GM06990 (cell line): ENCODE measurements at regions not wholly inside any gene's neighbourhood (a gene's known extent, or its start where the extent isn't known, plus 50 kb on each side); places are given as distances from the start of the nearest gene placed in this dataset.

Source experiments
- DNase-seq: peaks from one replicate; pipeline ENCODE4 v3.0.0-alpha.2; 2011; ENCODE audit not compliant: insufficient read length; ENCODE audit errors: extremely low read depth
- H3K27me3 ChIP-seq: replicated peaks from 2 replicates; pipeline ENCODE4 v1.6.0; 2011; ENCODE audit warnings: low read length; ENCODE audit not compliant: control insufficient read depth, insufficient read depth
- H3K36me3 ChIP-seq: 2 replicates; pipeline ENCODE4 v1.5.1; 2011; ENCODE audit warnings: low read length; ENCODE audit not compliant: control insufficient read depth, insufficient read depth
- H3K4me3 ChIP-seq: replicated peaks from 2 replicates; pipeline ENCODE4 v1.5.1; 2011; ENCODE audit warnings: low read depth, mild to moderate bottlenecking, control low read depth, low read length
- TF ChIP-seq, protein P1 (sequence below): IDR thresholded peaks from 2 replicates; pipeline ENCODE4 v1.5.1; 2011; ENCODE audit warnings: low read length, control low read depth, mild to moderate bottlenecking, inconsistent platforms; ENCODE audit not compliant: insufficient read depth, poor library complexity, severe bottlenecking

GRCh38 chr2:116499389-116499788 lies 1315.1 kb upstream of the DDX18 start:
- Histone ChIP-seq H3K36me3 (no peaks in the 10 kb centered on the region), H3K4me3 (no peak overlapping the region), H3K27me3 (no peaks in the 10 kb centered on the region)
- DNase-seq = no peak
- TF ChIP-seq, protein P1, sequence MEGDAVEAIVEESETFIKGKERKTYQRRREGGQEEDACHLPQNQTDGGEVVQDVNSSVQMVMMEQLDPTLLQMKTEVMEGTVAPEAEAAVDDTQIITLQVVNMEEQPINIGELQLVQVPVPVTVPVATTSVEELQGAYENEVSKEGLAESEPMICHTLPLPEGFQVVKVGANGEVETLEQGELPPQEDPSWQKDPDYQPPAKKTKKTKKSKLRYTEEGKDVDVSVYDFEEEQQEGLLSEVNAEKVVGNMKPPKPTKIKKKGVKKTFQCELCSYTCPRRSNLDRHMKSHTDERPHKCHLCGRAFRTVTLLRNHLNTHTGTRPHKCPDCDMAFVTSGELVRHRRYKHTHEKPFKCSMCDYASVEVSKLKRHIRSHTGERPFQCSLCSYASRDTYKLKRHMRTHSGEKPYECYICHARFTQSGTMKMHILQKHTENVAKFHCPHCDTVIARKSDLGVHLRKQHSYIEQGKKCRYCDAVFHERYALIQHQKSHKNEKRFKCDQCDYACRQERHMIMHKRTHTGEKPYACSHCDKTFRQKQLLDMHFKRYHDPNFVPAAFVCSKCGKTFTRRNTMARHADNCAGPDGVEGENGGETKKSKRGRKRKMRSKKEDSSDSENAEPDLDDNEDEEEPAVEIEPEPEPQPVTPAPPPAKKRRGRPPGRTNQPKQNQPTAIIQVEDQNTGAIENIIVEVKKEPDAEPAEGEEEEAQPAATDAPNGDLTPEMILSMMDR = no peak

DNA sequence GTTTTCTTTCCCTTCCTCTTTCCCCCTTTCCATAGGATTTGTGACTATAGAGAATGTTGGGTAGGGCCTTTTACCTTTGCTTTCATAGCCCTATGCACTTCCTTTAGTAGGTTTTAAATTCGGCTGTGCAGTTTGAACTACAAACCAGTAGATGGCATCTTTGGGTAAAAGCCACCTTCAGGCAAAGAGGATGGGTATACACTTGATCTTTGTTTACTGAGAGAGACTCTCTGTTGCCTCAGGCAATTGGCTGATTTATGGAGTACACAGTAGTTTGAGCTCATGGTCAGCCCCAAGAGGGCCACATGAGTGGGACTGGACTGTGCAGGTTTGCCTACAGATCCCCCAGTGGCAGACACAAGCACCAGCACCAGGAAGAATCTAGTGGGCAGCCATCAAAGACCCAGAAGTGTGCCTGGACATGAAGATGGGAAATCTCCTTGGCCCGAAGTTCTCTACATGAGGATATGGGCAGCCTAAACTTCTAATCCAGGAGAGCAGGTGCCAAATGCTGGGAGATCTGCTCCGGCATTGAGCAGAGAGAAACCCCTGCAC lies 1304.3 kb upstream of the DDX18 start:
- H3K36me3 ChIP-seq = no peaks in the 10 kb centered on the region
- H3K4me3 ChIP-seq = no peak overlapping the region
- no peaks in the 10 kb centered on the region for H3K27me3 ChIP-seq
- no peak for DNase-seq
- TF ChIP-seq, protein P1 = peak; percentile 25

DNA sequence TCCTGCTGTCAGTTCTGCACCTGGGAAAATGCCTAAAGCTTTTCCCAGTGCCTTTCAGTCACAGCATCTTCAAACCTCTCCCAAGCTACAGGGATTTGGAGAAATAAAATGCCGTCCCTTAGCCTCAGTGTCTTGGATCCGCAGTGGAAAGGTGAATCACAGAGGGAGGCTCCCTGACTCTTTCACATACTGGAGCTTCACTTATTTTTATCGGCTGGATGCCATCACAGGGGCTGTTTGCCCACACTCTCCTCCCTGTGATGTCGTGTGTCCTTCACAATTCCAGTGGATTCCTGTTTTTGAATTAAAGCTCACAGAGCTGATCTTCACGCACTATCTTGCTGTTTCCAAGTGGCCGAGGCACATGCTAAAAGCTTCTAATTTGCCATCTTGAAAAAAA lies 1303.1 kb upstream of the DDX18 start:
- H3K36me3 ChIP-seq = no peaks in the 10 kb centered on the region
- TF ChIP-seq, protein P1 = no peak
- DNase-seq = no peak
- H3K4me3 ChIP-seq = no peak overlapping the region
- no peaks in the 10 kb centered on the region for H3K27me3 ChIP-seq

GRCh38 chr2:116513991-116514390 lies 1300.5 kb upstream of the DDX18 start:
- DNase-seq = no peak
- no peaks in the 10 kb centered on the region for H3K27me3 ChIP-seq

DNA sequence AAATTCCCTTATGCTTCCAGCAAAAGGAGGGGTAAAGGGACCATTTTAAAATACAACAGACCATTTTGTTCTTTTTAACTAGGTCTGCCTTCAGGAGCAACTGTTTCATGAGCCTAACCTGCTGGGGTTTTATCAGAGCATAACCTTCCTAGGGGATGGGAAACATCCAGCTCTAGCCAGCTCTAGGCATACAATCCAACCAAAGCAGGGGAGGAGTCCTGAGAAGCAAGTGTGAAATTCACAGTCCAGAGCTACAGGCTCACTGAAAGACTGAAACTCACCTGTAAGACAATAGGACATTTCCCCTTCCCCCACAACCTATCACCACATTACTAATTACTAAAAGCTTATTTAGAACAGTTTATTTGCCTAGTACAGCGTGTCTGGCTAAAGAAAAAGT lies 1296.6 kb upstream of the DDX18 start:
- Histone ChIP-seq H3K27me3 (no peaks in the 10 kb centered on the region), H3K4me3 (no peak overlapping the region), H3K36me3 (no peaks in the 10 kb centered on the region)
- no peak for DNase-seq
- TF ChIP-seq, protein P1 = no peak

More at GRCh38 chr2:116513991-116514390, 1300.5 kb upstream of the DDX18 start:
- no peak overlapping the region for H3K4me3 ChIP-seq
- no peaks in the 10 kb centered on the region for H3K36me3 ChIP-seq
- TF ChIP-seq, protein P1 = no peak

DNA sequence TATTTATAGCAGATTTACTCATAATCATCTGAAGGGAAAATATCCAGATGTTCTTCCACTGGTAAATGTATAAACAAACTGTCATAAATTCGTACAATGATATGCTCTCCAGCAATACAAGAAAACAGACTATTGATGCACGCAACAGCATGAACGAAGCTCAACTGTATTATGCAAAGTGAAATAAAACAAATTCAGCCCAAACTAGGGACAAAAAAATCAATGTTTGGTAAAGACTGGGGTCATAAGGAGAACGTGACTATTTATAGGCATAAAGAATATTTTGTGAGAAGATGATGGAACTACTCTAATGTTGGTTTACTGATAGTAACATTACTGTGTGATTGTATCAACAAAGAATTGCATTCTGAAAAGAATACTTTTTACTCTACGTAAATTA lies 1276.7 kb upstream of the DDX18 start:
- Histone ChIP-seq H3K4me3 (no peak overlapping the region), H3K36me3 (no peaks in the 10 kb centered on the region), H3K27me3 (no peaks in the 10 kb centered on the region)
- DNase-seq = no peak
- TF ChIP-seq, protein P1 = no peak
